Panc1 (cell line): ENCODE measurements at regions not wholly inside any gene's neighbourhood (a gene's known extent, or its start where the extent isn't known, plus 50 kb on each side); places are given as distances from the start of the nearest gene placed in this dataset.

Experiments used
- ATAC-seq: fragments of 200-7000 bp; cut with Tn5 transposase; 2 replicates; pipeline ENCODE4 v1.9.1; 2020; ENCODE audit warnings: mild to moderate bottlenecking, moderate library complexity
- BruUV-seq: library from RNA; stranded (reverse); fragments of 400-500 nt; replicated peaks from 2 replicates; lab custom pipeline; 2021; lab: Mats Ljungman, UMichigan
- CTCF ChIA-PET: fragments of 300-600 bp; sonication (Branson Sonifier 250); formaldehyde crosslinking; loops from one replicate; lab custom pipeline; 2022; ENCODE audit warnings: antibody characterized with exemption; lab: Charles Lee
- POLR2A ChIA-PET: fragments of 300-600 bp; sonication (Branson Sonifier 250); formaldehyde crosslinking; loops from one replicate; lab custom pipeline; 2022; ENCODE audit warnings: antibody characterized with exemption; lab: Charles Lee
- DNase-seq: peaks from one replicate; pipeline ENCODE4 v3.0.0-alpha.2; 2010; ENCODE audit warnings: low read depth, low spot score
- H3K27ac ChIP-seq: 2 replicates; pipeline ENCODE4 v1.5.1; 2011; ENCODE audit warnings: mild to moderate bottlenecking, low read length, inconsistent platforms
- H3K27me3 ChIP-seq: fragments of 200-500 bp; sonication (Bioruptor generic); 2 replicates; pipeline ENCODE4 v1.6.0; 2014; ENCODE audit warnings: low read length, inconsistent platforms; ENCODE audit not compliant: control insufficient read depth, insufficient read depth
- H3K36me3 ChIP-seq: fragments of 200-500 bp; sonication (Bioruptor generic); 2 replicates; pipeline ENCODE4 v1.5.1; 2014; ENCODE audit warnings: inconsistent platforms, mild to moderate bottlenecking, low read length, moderate library complexity; ENCODE audit not compliant: control insufficient read depth, insufficient read depth
- H3K4me1 ChIP-seq: 2 replicates; pipeline ENCODE4 v1.5.1; 2011; ENCODE audit warnings: inconsistent platforms, mild to moderate bottlenecking, low read length, moderate library complexity; ENCODE audit not compliant: control insufficient read depth, insufficient read depth
- H3K4me3 ChIP-seq, 2 experiments: 2 replicates each; pipeline ENCODE4 v1.5.1; 2011 to 2012; ENCODE audit warnings: low read depth in 2 of 2, low read length in 2 of 2, mild to moderate bottlenecking in 2 of 2, inconsistent platforms in 1 of 2, moderate library complexity in 1 of 2
- H3K9me3 ChIP-seq: fragments of 200-500 bp; sonication (Bioruptor generic); 2 replicates; pipeline ENCODE4 v1.5.1; 2014; ENCODE audit warnings: low read depth, mild to moderate bottlenecking, inconsistent platforms, low read length, moderate library complexity; ENCODE audit not compliant: control insufficient read depth, insufficient read depth
- CTCF ChIP-seq: fragments of 450-650 bp; IDR thresholded peaks from 2 replicates; pipeline ENCODE4 v1.5.1; 2017; ENCODE audit warnings: mild to moderate bottlenecking
- POLR2AphosphoS5 ChIP-seq: IDR thresholded peaks from 2 replicates; pipeline ENCODE4 v1.6.1; 2012; ENCODE audit warnings: mild to moderate bottlenecking, low read depth, low read length, moderate library complexity
- REST ChIP-seq, 2 experiments: IDR thresholded peaks; 2 replicates each; pipeline ENCODE4 v1.6.1; 2011 to 2012; ENCODE audit warnings: low read depth in 2 of 2, control low read depth in 1 of 2, low read length in 1 of 2, mild to moderate bottlenecking in 1 of 2, moderate library complexity in 1 of 2; ENCODE audit not compliant: insufficient read depth in 1 of 2
- SIN3A ChIP-seq: IDR thresholded peaks from 2 replicates; pipeline ENCODE4 v1.6.1; 2012; ENCODE audit warnings: low read depth, mild to moderate bottlenecking, low read length, moderate library complexity, borderline replicate concordance; ENCODE audit not compliant: insufficient read depth
- TCF7L2 ChIP-seq: IDR thresholded peaks from 2 replicates; pipeline ENCODE4 v1.6.1; 2011; ENCODE audit warnings: mild to moderate bottlenecking, low read depth, low read length, inconsistent platforms
- in situ Hi-C: cut with HindIII; loops from 2 replicates; pipeline ENCODE4 v1.10.0; 2016; ENCODE audit warnings: low sequenced_read_pairs, low pct_unique_long_range_greater_than_20kb
- intact Hi-C: fragments of 100-400 bp; cut with micrococcal nuclease; formaldehyde crosslinking; loops from one replicate; pipeline ENCODE4 v1.10.0; 2022; ENCODE audit not compliant: unreplicated experiment

- ChIA-PET POLR2A (no interaction called here), CTCF (no interaction called here)
- intact Hi-C loops, result no loop called here
- no peaks in the 10 kb centered on the region for H3K4me1 ChIP-seq
- no peaks in the 10 kb centered on the region for H3K9me3 ChIP-seq
- no peaks in the 10 kb centered on the region for H3K27me3 ChIP-seq
- no peak overlapping the region for H3K4me3 ChIP-seq
- no peak for TF ChIP-seq CTCF
- no peak for TF ChIP-seq POLR2AphosphoS5
- no peak for TF ChIP-seq SIN3A
- TF ChIP-seq TCF7L2, result no peak
- TF ChIP-seq REST (IDR thresholded peaks at IDR 0.05; ENCODE audit: insufficient read depth in 1 of 2, low read depth in 2 of 2, low read length in 1 of 2), result no peak
- no peaks in the 10 kb centered on the region for H3K36me3 ChIP-seq
- ATAC-seq (no peak), DNase-seq (no peak)
- H3K27ac ChIP-seq, result no peak overlapping the region
- in situ Hi-C loops, result no loop called here
- BruUV-seq, result no TSS peak
Observed at GRCh38 chr13:80463673-80464352, 122.9 kb upstream of the SPRY2 start.

GRCh38 chr13:80462567-80462966 is 121.6 kb upstream of the SPRY2 start:
- Histone ChIP-seq H3K4me1 (no peaks in the 10 kb centered on the region), H3K9me3 (no peaks in the 10 kb centered on the region), H3K27ac (no peak overlapping the region), H3K4me3 (no peak overlapping the region), H3K27me3 (no peaks in the 10 kb centered on the region), H3K36me3 (no peaks in the 10 kb centered on the region)
- ATAC-seq (no peak), DNase-seq (no peak)
- BruUV-seq, result no TSS peak
- ChIA-PET CTCF (no interaction called here), POLR2A (no interaction called here)
- intact Hi-C loops (no loop called here), in situ Hi-C loops (no loop called here)
- TF ChIP-seq SIN3A (no peak), CTCF (no peak), TCF7L2 (no peak), POLR2AphosphoS5 (no peak), REST (IDR thresholded peaks at IDR 0.05; ENCODE audit: insufficient read depth in 1 of 2, low read depth in 2 of 2, low read length in 1 of 2) (no peak)
